G401 (cell line): ENCODE measurements at regions not wholly inside any gene's neighbourhood (a gene's known extent, or its start where the extent isn't known, plus 50 kb on each side); places are given as distances from the start of the nearest gene placed in this dataset.
"Not testable (repeated sequence)": the region's sequence is repeated elsewhere in the genome, so short reads cannot be mapped to it uniquely, and the experiment has no call there.

Experiments used
- DNase-seq: peaks from one replicate; pipeline ENCODE4 v3.0.0-alpha.2; 2015; ENCODE audit warnings: low spot score
- in situ Hi-C: cut with HindIII; loops from 2 replicates; pipeline ENCODE4 v1.10.0; 2016; ENCODE audit warnings: low sequenced_read_pairs, mixed read lengths

GRCh38 chr10:120047373-120047772 is 154.8 kb downstream of the SEC23IP start:
- in situ Hi-C loops, DNase-seq: not testable (repeated sequence)

GRCh38 chr10:120047926-120048325 is 155.4 kb downstream of the SEC23IP start:
- no peak for DNase-seq
- in situ Hi-C loops: no loop called here

- in situ Hi-C loops: no loop called here
- DNase-seq: no peak
Observed at GRCh38 chr10:120048391-120048790, 155.9 kb downstream of the SEC23IP start.

- in situ Hi-C loops: no loop called here
Observed at GRCh38 chr10:120051671-120052070, 159.1 kb downstream of the SEC23IP start.

GRCh38 chr10:120052964-120053702 is 160.6 kb downstream of the SEC23IP start:
- in situ Hi-C loops: no loop called here

More at GRCh38 chr10:120051671-120052070, 159.1 kb downstream of the SEC23IP start:
- DNase-seq: no peak

GRCh38 chr10:120059790-120060189 is 167.3 kb downstream of the SEC23IP start:
- in situ Hi-C loops, DNase-seq: not testable (repeated sequence)

More at GRCh38 chr10:120052964-120053702, 160.6 kb downstream of the SEC23IP start:
- DNase-seq: no peak

GRCh38 chr10:120067427-120067826 is 174.9 kb downstream of the SEC23IP start:
- no peak for DNase-seq
- in situ Hi-C loops: no loop called here

- in situ Hi-C loops: no loop called here
- DNase-seq: no peak
Observed at GRCh38 chr10:120069700-120070099, 177.2 kb downstream of the SEC23IP start.

- no peak for DNase-seq
- in situ Hi-C loops: no loop called here
Observed at GRCh38 chr10:120075349-120075748, 182.8 kb downstream of the SEC23IP start.

- in situ Hi-C loops: no loop called here
- no peak for DNase-seq
Observed at GRCh38 chr10:120076996-120077706, 184.6 kb downstream of the SEC23IP start.

GRCh38 chr10:120077707-120078492 is 185.4 kb downstream of the SEC23IP start:
- DNase-seq: no peak
- in situ Hi-C loops: no loop called here

GRCh38 chr10:120085096-120085796 is 192.7 kb downstream of the SEC23IP start:
- in situ Hi-C loops: no loop called here
- no peak for DNase-seq

GRCh38 chr10:120086066-120086465 is 193.5 kb downstream of the SEC23IP start:
- DNase-seq: no peak
- in situ Hi-C loops: no loop called here

- no peak for DNase-seq
- in situ Hi-C loops: no loop called here
Observed at GRCh38 chr10:120087109-120087508, 194.6 kb downstream of the SEC23IP start.

GRCh38 chr10:120095875-120096274 is 203.3 kb downstream of the SEC23IP start:
- DNase-seq: no peak
- in situ Hi-C loops: no loop called here

- in situ Hi-C loops: no loop called here
Observed at GRCh38 chr10:120097766-120098165, 205.2 kb downstream of the SEC23IP start.

GRCh38 chr10:120098232-120098930 is 205.9 kb downstream of the SEC23IP start:
- DNase-seq: peak; percentile 8
- in situ Hi-C loops: no loop called here

More at GRCh38 chr10:120097766-120098165, 205.2 kb downstream of the SEC23IP start:
- no peak for DNase-seq

GRCh38 chr10:120103738-120104560 is 211.4 kb downstream of the SEC23IP start:
- no peak for DNase-seq
- in situ Hi-C loops: no loop called here
